HFF-Myc (cell line): ENCODE measurements at regions not wholly inside any gene's neighbourhood (a gene's known extent, or its start where the extent isn't known, plus 50 kb on each side); places are given as distances from the start of the nearest gene placed in this dataset.

Experiments
- DNase-seq: peaks from one replicate; pipeline ENCODE4 v3.0.0-alpha.2; 2011; ENCODE audit warnings: low read depth; ENCODE audit errors: extremely low read depth
- H3K4me3 ChIP-seq: replicated peaks from 2 replicates; pipeline ENCODE4 v1.5.1; 2011; ENCODE audit warnings: low read depth, mild to moderate bottlenecking, control low read depth, low read length
- CTCF ChIP-seq: IDR thresholded peaks from 2 replicates; pipeline ENCODE4 v1.5.1; 2012; ENCODE audit warnings: mild to moderate bottlenecking, low read depth, low read length, control low read depth; ENCODE audit errors: missing control alignments

GRCh38 chr5:171598641-171599152, 179.2 kb downstream of the FGF18 start:
- H3K4me3 ChIP-seq, result no peak overlapping the region
- no peak for DNase-seq
- no peak for TF ChIP-seq CTCF

GRCh38 chr5:171599411-171599810, 180.0 kb downstream of the FGF18 start:
- no peak overlapping the region for H3K4me3 ChIP-seq
- no peak for TF ChIP-seq CTCF

GRCh38 chr5:171599957-171600612, 180.6 kb downstream of the FGF18 start:
- DNase-seq, result no peak
- no peak for TF ChIP-seq CTCF
- H3K4me3 ChIP-seq, result no peak overlapping the region

More at GRCh38 chr5:171599411-171599810, 180.0 kb downstream of the FGF18 start:
- DNase-seq, result no peak

GRCh38 chr5:171600741-171601265, 181.4 kb downstream of the FGF18 start:
- DNase-seq, result no peak
- TF ChIP-seq CTCF, result no peak
- no peak overlapping the region for H3K4me3 ChIP-seq

- DNase-seq, result no peak
- no peak for TF ChIP-seq CTCF
- H3K4me3 ChIP-seq, result no peak overlapping the region
Observed at GRCh38 chr5:171601266-171601881, 181.9 kb downstream of the FGF18 start.

- no peak for TF ChIP-seq CTCF
- DNase-seq, result no peak
- no peak overlapping the region for H3K4me3 ChIP-seq
Observed at GRCh38 chr5:171603591-171603990, 182.0 kb upstream of the SMIM23 start.
